GM12878 (cell line): ENCODE measurements at regions not wholly inside any gene's neighbourhood (a gene's known extent, or its start where the extent isn't known, plus 50 kb on each side); places are given as distances from the start of the nearest gene placed in this dataset.

Experiments used
- ATAC-seq: fragments of 200-7000 bp; cut with Tn5 transposase; 3 replicates; pipeline ENCODE4 v1.9.1; 2020; ENCODE audit warnings: mild to moderate bottlenecking, moderate library complexity
- BruUV-seq: library from RNA; stranded (reverse); fragments of 400-500 nt; replicated peaks from 2 replicates; lab custom pipeline; 2021; lab: Mats Ljungman, UMichigan
- CTCF ChIA-PET: fragments of 300-600 bp; sonication (Branson Sonifier 250); formaldehyde crosslinking; extraction: SDS; loops from one replicate; lab custom pipeline; 2021; ENCODE audit warnings: inconsistent platforms; lab: Yijun Ruan, JAX
- POLR2A ChIA-PET: fragments of 350-600 bp; formaldehyde crosslinking; extraction: SDS; loops from one replicate; lab custom pipeline; 2021; ENCODE audit warnings: inconsistent platforms; lab: Charles Lee
- RAD21 ChIA-PET: fragments of 300-600 bp; sonication (Branson Sonifier 250); formaldehyde crosslinking; loops from one replicate; lab custom pipeline; 2023; ENCODE audit warnings: antibody characterized with exemption; ENCODE audit not compliant: unreplicated experiment; lab: Charles Lee
- SMC1A ChIA-PET: fragments of 300-600 bp; sonication (Branson Sonifier 250); formaldehyde crosslinking; loops from one replicate; lab custom pipeline; 2023; ENCODE audit not compliant: unreplicated experiment, uncharacterized antibody; lab: Charles Lee
- DNase-seq: peaks from one replicate; pipeline ENCODE4 v3.0.0-alpha.2; 2011; ENCODE audit warnings: low read depth, low spot score
- FAIRE-seq: peaks from 3 replicates; lab custom pipeline; 2011; peaks lifted over from hg19 to GRCh38; lab: Jason Lieb, UNC
- H2AFZ ChIP-seq: 2 replicates; pipeline ENCODE4 v1.6.0; 2011; ENCODE audit warnings: low read depth, low read length, control low read depth; ENCODE audit not compliant: control insufficient read depth
- H3K27ac ChIP-seq: 2 replicates; pipeline ENCODE4 v1.5.1; 2011; ENCODE audit warnings: control low read depth; ENCODE audit not compliant: control insufficient read depth, insufficient read depth
- H3K27me3 ChIP-seq, 2 experiments: replicated peaks in 1 of 2; 2 replicates each; pipeline versions ENCODE4 v1.6.0 to v1.6.1; 2011; ENCODE audit warnings: low read length in 1 of 2; ENCODE audit not compliant: control insufficient read depth in 2 of 2, insufficient read depth in 2 of 2
- H3K36me3 ChIP-seq, 2 experiments: 2 replicates each; pipeline ENCODE4 v1.5.1; 2011; ENCODE audit warnings: low read length in 1 of 2; ENCODE audit not compliant: control insufficient read depth in 2 of 2, insufficient read depth in 2 of 2
- H3K4me1 ChIP-seq: 2 replicates; pipeline ENCODE4 v1.6.1; 2011; ENCODE audit warnings: mild to moderate bottlenecking, low read length, moderate library complexity, mixed read lengths; ENCODE audit not compliant: control insufficient read depth, insufficient read depth
- H3K4me2 ChIP-seq: 2 replicates; pipeline ENCODE4 v1.6.0; 2011; ENCODE audit warnings: control low read depth; ENCODE audit not compliant: control insufficient read depth, insufficient read depth
- H3K4me3 ChIP-seq: fragments of 200-600 bp; sonication (generic); 2 replicates; pipeline ENCODE4 v1.5.1; 2016
- H3K79me2 ChIP-seq: 2 replicates; pipeline ENCODE4 v1.6.0; 2011; ENCODE audit warnings: low read length; ENCODE audit not compliant: control insufficient read depth, insufficient read depth
- H3K9ac ChIP-seq: 2 replicates; pipeline ENCODE4 v1.8.0; 2011; ENCODE audit warnings: low read length, control low read depth, mixed read lengths; ENCODE audit not compliant: control insufficient read depth, insufficient read depth
- H3K9me3 ChIP-seq: replicated peaks from 3 replicates; pipeline ENCODE4 v1.5.1; 2011; ENCODE audit warnings: mild to moderate bottlenecking, low read length; ENCODE audit not compliant: control insufficient read depth, insufficient read depth
- H4K20me1 ChIP-seq: 2 replicates; pipeline ENCODE4 v1.6.0; 2011; ENCODE audit not compliant: control insufficient read depth, insufficient read depth
- DPF2 ChIP-seq: fragments of 450-650 bp; IDR thresholded peaks from 2 replicates; pipeline ENCODE4 v1.6.1; 2017; ENCODE audit warnings: mild to moderate bottlenecking
- KLF5 ChIP-seq: fragments of 450-650 bp; IDR thresholded peaks from 2 replicates; pipeline ENCODE4 v1.6.1; 2014; ENCODE audit warnings: mild to moderate bottlenecking; ENCODE audit not compliant: partially characterized antibody
- LARP7 ChIP-seq: fragments of 450-650 bp; IDR thresholded peaks from 2 replicates; pipeline ENCODE4 v1.6.1; 2017; ENCODE audit warnings: mild to moderate bottlenecking
- MXI1 ChIP-seq: fragments of 150-350 bp; IDR thresholded peaks from 2 replicates; pipeline ENCODE4 v1.6.1; 2011; ENCODE audit warnings: low read depth, mild to moderate bottlenecking, inconsistent platforms, low read length, improper control_type of control experiment
- NRF1 ChIP-seq: conservative IDR thresholded peaks from 2 replicates; pipeline ENCODE4 v1.6.1; 2011; ENCODE audit warnings: mild to moderate bottlenecking, low read depth, low read length, improper control_type of control experiment
- POLR2AphosphoS5 ChIP-seq: IDR thresholded peaks from 2 replicates; pipeline ENCODE4 v1.6.1; 2011; ENCODE audit warnings: mild to moderate bottlenecking, low read length, inconsistent platforms
- RAD51 ChIP-seq: fragments of 450-650 bp; IDR thresholded peaks from 2 replicates; pipeline ENCODE4 v1.6.1; 2016; ENCODE audit warnings: moderate library complexity, mild to moderate bottlenecking, inconsistent platforms
- RBBP5 ChIP-seq: fragments of 200-600 bp; sonication (generic); conservative IDR thresholded peaks from 2 replicates; pipeline ENCODE4 v1.6.1; 2016
- REST ChIP-seq: IDR thresholded peaks from 2 replicates; pipeline ENCODE4 v1.6.1; 2012; ENCODE audit warnings: mild to moderate bottlenecking, low read depth, low read length
- SREBF1 ChIP-seq: IDR thresholded peaks from 2 replicates; pipeline ENCODE4 v1.6.1; 2012; ENCODE audit warnings: mild to moderate bottlenecking, low read length
- ZBTB4 ChIP-seq: fragments of 450-650 bp; formaldehyde crosslinking; IDR thresholded peaks from 2 replicates; pipeline ENCODE4 v1.4.0; 2022; ENCODE audit warnings: mild to moderate bottlenecking, moderate library complexity
- WGBS: methylation state at CpG from one replicate; pipeline ENCODE4 v1.1.6; 2016; ENCODE audit warnings: low lambda C conversion rate; ENCODE audit not compliant: insufficient replicate concordance, insufficient coverage; ENCODE audit errors: missing lambda C conversion rate; 5-methylcytosine and 5-hydroxymethylcytosine counted together
- in situ Hi-C: fragments of 300-500 bp; cut with MboI; formaldehyde crosslinking; loops from 9 replicates; pipeline ENCODE4 v1.14.3; 2018; ENCODE audit warnings: mixed read lengths
- intact Hi-C: fragments of 100-400 bp; cut with micrococcal nuclease; formaldehyde crosslinking; loops from one replicate; pipeline ENCODE4 v1.14.2; 2022; ENCODE audit not compliant: unreplicated experiment
- TF ChIP-seq, protein P1 (sequence below): fragments of 450-650 bp; IDR thresholded peaks from 2 replicates; pipeline ENCODE4 v1.6.1; 2017; ENCODE audit warnings: borderline replicate concordance
- TF ChIP-seq, protein P2 (sequence below): IDR thresholded peaks from 2 replicates; pipeline ENCODE4 v1.6.1; 2011; ENCODE audit warnings: low read depth, low read length, improper control_type of control experiment, borderline replicate concordance

DNA sequence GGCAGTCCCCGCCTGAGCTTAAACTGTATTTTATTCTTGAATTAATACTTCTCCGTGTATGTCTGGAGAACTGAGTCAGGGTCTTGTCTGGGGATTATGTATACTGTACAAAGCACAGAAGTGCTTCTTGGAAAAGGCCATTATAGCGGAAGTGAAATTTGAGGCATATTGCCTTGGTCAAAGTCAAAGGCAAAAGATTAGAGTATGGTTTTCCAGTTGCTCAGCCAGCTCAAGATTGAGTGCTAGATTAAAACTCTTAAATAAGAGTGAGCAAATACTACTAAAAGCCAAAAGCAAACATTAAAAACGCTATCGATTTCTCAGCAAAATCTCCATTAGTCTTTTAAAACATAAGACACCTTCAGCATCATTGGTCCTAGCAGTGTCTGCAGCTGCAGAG, 207.7 kb upstream of the MAN1A1 start:
- no peak overlapping the region for H3K27ac ChIP-seq
- WGBS, result 85% methylated on average over 5 of the region's 5 CpGs
- no peaks in the 10 kb centered on the region for H3K4me1 ChIP-seq
- ATAC-seq, result no peak
- no peaks in the 10 kb centered on the region for H3K9me3 ChIP-seq
- no peak overlapping the region for H2AFZ ChIP-seq
- H4K20me1 ChIP-seq, result no peaks in the 10 kb centered on the region
- H3K79me2 ChIP-seq, result no peaks in the 10 kb centered on the region
- POLR2A ChIA-PET, result no interaction called here
- BruUV-seq, result no TSS peak
- FAIRE-seq, result no peak
- H3K9ac ChIP-seq, result no peak overlapping the region
- CTCF ChIA-PET, result no interaction called here
- in situ Hi-C loops, result no loop called here
- no peak for DNase-seq
- H3K27me3 ChIP-seq, result no peaks in the 10 kb centered on the region
- SMC1A ChIA-PET, result interaction anchor here (1.5 to 1.7 kb wide), 2 partner anchors 13 to 22 kb away, joined by 3 read pairs; no protein-coding TSS in a partner anchor
- intact Hi-C loops, result no loop called here
- no peaks in the 10 kb centered on the region for H3K36me3 ChIP-seq
- H3K4me2 ChIP-seq, result no peak overlapping the region
- TF ChIP-seq REST (no peak), LARP7 (no peak), NRF1 (no peak), DPF2 (no peak), MXI1 (no peak), RAD51 (no peak), SREBF1 (no peak), POLR2AphosphoS5 (no peak), KLF5 (no peak), ZBTB4 (CRISPR knock-in tag) (no peak), RBBP5 (no peak)
- TF ChIP-seq, protein P1, sequence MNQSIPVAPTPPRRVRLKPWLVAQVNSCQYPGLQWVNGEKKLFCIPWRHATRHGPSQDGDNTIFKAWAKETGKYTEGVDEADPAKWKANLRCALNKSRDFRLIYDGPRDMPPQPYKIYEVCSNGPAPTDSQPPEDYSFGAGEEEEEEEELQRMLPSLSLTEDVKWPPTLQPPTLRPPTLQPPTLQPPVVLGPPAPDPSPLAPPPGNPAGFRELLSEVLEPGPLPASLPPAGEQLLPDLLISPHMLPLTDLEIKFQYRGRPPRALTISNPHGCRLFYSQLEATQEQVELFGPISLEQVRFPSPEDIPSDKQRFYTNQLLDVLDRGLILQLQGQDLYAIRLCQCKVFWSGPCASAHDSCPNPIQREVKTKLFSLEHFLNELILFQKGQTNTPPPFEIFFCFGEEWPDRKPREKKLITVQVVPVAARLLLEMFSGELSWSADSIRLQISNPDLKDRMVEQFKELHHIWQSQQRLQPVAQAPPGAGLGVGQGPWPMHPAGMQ, result no peak
- TF ChIP-seq, protein P2, sequence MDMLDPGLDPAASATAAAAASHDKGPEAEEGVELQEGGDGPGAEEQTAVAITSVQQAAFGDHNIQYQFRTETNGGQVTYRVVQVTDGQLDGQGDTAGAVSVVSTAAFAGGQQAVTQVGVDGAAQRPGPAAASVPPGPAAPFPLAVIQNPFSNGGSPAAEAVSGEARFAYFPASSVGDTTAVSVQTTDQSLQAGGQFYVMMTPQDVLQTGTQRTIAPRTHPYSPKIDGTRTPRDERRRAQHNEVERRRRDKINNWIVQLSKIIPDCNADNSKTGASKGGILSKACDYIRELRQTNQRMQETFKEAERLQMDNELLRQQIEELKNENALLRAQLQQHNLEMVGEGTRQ, result no peak
- RAD21 ChIA-PET, result no interaction called here
- no peak overlapping the region for H3K4me3 ChIP-seq
